ENCODE measurements at regions not wholly inside any gene's neighbourhood (a gene's known extent, or its start where the extent isn't known, plus 50 kb on each side); places are given as distances from the start of the nearest gene placed in this dataset.

DNA sequence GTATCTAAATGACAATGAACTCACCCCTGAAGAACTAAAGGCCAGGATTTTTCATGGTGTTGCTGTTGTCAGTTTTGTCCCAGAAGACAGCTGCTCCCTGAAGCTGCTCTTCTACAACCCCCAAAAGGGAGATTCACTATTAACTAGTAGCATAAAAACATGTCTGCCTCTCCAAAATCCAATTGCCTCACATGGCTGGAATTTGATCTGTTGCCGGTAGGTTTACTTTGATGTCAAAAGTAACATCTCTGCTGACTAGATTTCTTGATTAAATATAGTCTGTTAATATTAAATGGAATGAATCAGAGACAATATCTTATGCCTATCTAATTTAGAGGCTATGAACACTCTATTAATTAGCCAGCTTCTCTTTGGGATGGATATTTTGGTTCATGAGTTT is 425.4 kb downstream of the ETS1 start:
- no peak overlapping the region for H3K27ac ChIP-seq
- intact Hi-C loops (cut with DNase I), result no loop called here
- no peaks in the 10 kb centered on the region for H3K9me3 ChIP-seq
- H3K36me3 ChIP-seq, result no peaks in the 10 kb centered on the region
- H3K4me1 ChIP-seq, result peaks cover 6% of the 10 kb centered on the region
- ATAC-seq (no peak), DNase-seq (no peak)
- no peaks in the 10 kb centered on the region for H3K27me3 ChIP-seq
- TF ChIP-seq, protein P1, sequence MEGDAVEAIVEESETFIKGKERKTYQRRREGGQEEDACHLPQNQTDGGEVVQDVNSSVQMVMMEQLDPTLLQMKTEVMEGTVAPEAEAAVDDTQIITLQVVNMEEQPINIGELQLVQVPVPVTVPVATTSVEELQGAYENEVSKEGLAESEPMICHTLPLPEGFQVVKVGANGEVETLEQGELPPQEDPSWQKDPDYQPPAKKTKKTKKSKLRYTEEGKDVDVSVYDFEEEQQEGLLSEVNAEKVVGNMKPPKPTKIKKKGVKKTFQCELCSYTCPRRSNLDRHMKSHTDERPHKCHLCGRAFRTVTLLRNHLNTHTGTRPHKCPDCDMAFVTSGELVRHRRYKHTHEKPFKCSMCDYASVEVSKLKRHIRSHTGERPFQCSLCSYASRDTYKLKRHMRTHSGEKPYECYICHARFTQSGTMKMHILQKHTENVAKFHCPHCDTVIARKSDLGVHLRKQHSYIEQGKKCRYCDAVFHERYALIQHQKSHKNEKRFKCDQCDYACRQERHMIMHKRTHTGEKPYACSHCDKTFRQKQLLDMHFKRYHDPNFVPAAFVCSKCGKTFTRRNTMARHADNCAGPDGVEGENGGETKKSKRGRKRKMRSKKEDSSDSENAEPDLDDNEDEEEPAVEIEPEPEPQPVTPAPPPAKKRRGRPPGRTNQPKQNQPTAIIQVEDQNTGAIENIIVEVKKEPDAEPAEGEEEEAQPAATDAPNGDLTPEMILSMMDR (IDR thresholded peaks at IDR 0.05), result no peak
- H3K4me3 ChIP-seq, result no peak overlapping the region

DNA sequence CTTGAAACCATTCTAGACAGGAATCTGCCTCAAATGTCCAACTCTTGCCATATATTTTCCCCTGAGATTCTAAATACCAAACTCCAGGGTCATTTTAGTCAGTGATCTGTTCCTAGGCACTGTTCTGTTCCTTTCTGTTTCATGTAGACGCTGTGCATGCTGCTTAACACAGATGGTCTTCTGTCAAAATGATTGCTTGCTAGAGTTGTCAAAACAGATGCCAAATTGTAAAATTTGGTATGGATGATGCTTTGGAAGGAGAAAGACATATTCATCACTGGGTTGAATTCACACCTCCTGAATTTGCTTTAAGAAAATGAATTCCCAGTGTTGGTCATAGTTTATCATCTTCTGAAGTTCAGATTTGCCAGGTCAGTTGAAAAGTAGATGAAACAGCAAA is 425.9 kb downstream of the ETS1 start:
- no peak overlapping the region for H3K4me3 ChIP-seq
- TF ChIP-seq, protein P1 (IDR thresholded peaks at IDR 0.05), result no peak
- H3K36me3 ChIP-seq, result no peaks in the 10 kb centered on the region
- intact Hi-C loops (cut with DNase I), result no loop called here
- ATAC-seq (no peak), DNase-seq (no peak)
- no peaks in the 10 kb centered on the region for H3K27me3 ChIP-seq
- H3K9me3 ChIP-seq, result no peaks in the 10 kb centered on the region
- H3K4me1 ChIP-seq, result peaks cover 6% of the 10 kb centered on the region
- no peak overlapping the region for H3K27ac ChIP-seq

DNA sequence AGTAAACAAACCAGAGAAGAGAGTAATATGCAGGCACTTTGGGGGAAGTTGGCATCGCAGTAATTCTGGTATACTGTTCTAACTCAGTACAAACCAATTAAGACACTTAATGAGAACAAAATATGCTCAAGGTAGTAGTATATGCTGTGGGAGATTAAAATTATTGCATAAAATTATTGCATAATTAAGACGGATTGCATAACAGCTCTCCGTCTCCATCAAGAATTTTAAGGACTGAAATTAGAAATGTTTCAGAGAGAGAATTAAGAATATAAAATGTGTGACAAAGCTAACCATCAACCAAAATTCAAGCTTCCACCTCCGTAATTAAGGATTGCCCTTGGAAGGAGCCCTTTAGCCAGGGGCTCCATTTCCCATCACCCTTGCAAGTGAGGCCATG is 428.5 kb downstream of the ETS1 start:
- Histone ChIP-seq H3K4me3 (no peak overlapping the region), H3K36me3 (no peaks in the 10 kb centered on the region), H3K27ac (no peak overlapping the region), H3K27me3 (no peaks in the 10 kb centered on the region), H3K4me1 (peaks cover 6% of the 10 kb centered on the region), H3K9me3 (no peaks in the 10 kb centered on the region)
- intact Hi-C loops (cut with DNase I), result loop anchor here (10.0 kb wide), 1 partner anchor 796 kb away; no protein-coding TSS in a partner anchor
- TF ChIP-seq, protein P1 (IDR thresholded peaks at IDR 0.05), result no peak
- no peak for ATAC-seq
- DNase-seq, result no peak

DNA sequence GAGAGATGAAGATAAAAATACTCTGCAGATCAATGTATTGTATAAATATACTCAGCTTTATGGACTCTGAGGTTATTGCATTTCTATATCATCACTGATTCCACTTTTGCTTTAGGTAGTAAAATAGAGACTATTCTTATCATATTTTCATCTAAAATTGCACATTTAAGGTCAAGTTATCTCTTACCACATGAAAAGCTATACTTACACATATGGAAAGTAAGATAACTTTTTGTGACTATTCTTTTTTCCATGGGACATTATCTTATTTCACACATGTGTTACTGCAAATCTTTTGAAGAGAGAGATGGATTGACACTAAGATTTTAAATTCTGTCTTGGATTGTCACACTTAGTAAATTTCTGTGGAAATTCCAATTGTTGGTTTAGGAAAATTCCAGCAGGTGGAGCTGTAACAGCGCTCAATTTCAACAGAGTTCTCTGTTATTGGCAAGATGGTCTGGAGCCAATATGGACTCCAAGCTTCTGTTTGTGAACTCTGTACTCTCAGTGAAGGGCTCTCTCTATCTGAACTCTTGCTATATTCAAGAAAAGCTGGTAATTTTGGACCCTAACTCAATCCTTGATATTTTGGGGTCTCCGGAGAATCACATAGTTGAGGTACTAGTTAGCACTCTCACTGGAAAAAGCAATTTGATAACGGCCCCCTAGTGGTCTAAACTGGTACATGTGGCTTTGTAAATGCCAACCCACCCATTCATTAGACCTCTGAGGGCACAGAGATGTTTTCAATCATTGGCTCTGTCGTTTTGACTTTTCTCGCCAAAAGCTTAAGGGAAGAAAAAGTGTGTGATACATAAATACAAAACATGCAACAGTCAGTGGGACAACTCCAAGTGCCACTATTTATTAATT is 429.7 kb downstream of the ETS1 start:
- Histone ChIP-seq H3K9me3 (no peaks in the 10 kb centered on the region), H3K27me3 (no peaks in the 10 kb centered on the region), H3K4me1 (peaks cover 3% of the 10 kb centered on the region), H3K27ac (no peak overlapping the region), H3K36me3 (no peaks in the 10 kb centered on the region), H3K4me3 (no peak overlapping the region)
- intact Hi-C loops (cut with DNase I), result loop anchor here (10.0 kb wide), 1 partner anchor 797 kb away; no protein-coding TSS in a partner anchor
- TF ChIP-seq, protein P1 (IDR thresholded peaks at IDR 0.05), result peak; percentile 84
- no peak for DNase-seq
- peak; percentile 91 for ATAC-seq

DNA sequence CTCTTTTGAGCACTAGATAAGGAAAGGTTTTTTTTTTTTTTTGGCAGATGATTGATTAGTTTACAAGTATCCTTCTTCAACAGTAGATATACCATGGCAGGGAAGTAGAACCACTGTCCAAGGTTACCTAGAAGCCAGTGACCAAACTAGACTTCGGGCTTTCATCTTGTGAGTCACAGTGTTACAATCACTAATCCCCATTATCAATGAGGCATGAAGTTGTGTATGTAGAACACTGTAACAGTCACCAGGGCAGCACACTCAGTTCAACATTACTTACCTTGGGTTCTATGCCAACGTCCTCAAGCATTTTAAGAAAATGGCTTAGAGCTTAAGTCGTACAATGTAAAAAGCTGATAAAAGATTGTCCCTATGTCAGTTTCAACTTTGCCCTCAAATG is 430.9 kb downstream of the ETS1 start:
- Histone ChIP-seq H3K4me3 (no peak overlapping the region), H3K4me1 (peaks cover 3% of the 10 kb centered on the region), H3K27ac (no peak overlapping the region), H3K27me3 (no peaks in the 10 kb centered on the region), H3K36me3 (no peaks in the 10 kb centered on the region), H3K9me3 (no peaks in the 10 kb centered on the region)
- no peak for DNase-seq
- no peak for ATAC-seq
- TF ChIP-seq, protein P1 (IDR thresholded peaks at IDR 0.05), result no peak
- intact Hi-C loops (cut with DNase I), result loop anchor here (10.0 kb wide), 1 partner anchor 798 kb away; no protein-coding TSS in a partner anchor
